ENCODE measurements at regions not wholly inside any gene's neighbourhood (a gene's known extent, or its start where the extent isn't known, plus 50 kb on each side); places are given as distances from the start of the nearest gene placed in this dataset.

DNA sequence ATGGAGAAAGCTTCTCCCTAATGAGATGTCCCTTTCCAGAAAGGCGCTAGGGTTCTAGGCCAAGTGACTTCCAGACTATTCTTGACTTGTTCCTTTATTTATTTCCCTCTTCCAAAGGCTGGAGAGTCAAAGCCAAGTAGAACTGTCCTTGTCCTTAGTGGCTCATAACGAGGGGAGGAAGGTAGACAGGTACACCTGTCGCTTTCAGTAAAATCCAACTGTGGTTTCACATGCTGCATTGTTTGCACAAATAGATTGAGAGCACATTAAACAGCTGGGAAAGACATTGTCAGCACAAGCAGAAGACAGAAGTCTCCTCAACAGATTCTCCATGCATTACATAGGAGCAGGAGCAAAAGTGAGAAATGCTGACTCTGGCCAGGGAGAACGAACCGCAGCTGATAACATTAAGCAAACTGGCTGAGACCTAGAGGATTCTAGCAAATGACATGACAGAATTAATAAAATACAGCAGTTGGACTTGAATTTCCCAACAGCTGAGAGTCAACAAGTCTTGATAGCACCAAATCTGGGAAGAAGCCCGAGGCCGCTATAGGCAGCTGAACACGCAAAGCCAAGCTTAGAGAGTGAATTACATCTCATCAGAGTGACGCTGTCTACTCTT lies 227.7 kb downstream of the TLE3 start:
- Histone ChIP-seq H4K5ac (ENCODE audit: low read depth, low read length) (no peak overlapping the region), H3K23ac (ENCODE audit: low read depth, low read length) (no peak overlapping the region), H4K91ac (ENCODE audit: insufficient read depth, low read depth, low read length) (no peak overlapping the region), H3K79me1 (ENCODE audit: low read depth in 1 of 2, low read length in 2 of 2) (no peaks in the 10 kb centered on the region), H2BK5ac (ENCODE audit: low read depth, low read length, poor library complexity, severe bottlenecking) (no peak overlapping the region), H2BK20ac (ENCODE audit: low read depth, low read length) (no peak overlapping the region), H3K27me3 (ENCODE audit: control insufficient read depth, insufficient read depth, low read length) (peaks cover 25% of the 10 kb centered on the region), H3K36me3 (ENCODE audit: control insufficient read depth, insufficient read depth, low read length) (no peaks in the 10 kb centered on the region), H2BK120ac (ENCODE audit: low read depth, low read length) (no peak overlapping the region), H3K9me1 (ENCODE audit: insufficient read depth, low read length) (no peaks in the 10 kb centered on the region), H3K56ac (ENCODE audit: extremely low read depth, insufficient read depth, low read length) (no peak overlapping the region), H2AK9ac (replicated peaks; ENCODE audit: low read depth, low read length, poor library complexity) (no peak overlapping the region), H3K4me1 (ENCODE audit: control insufficient read depth, insufficient read depth, low read length) (no peaks in the 10 kb centered on the region), H4K20me1 (ENCODE audit: insufficient read depth, low read length) (no peaks in the 10 kb centered on the region), H3K4ac (ENCODE audit: low read depth, low read length) (no peak overlapping the region), H3K14ac (replicated peaks; ENCODE audit: low read depth, low read length) (no peak overlapping the region), H3K9me3 (ENCODE audit: control insufficient read depth, insufficient read depth, low read length) (peaks cover 21% of the 10 kb centered on the region), H4K8ac (ENCODE audit: low read depth in 2 of 2, low read length in 2 of 2) (no peak overlapping the region), H3K27ac (ENCODE audit: insufficient read depth, low read length) (no peak overlapping the region), H2BK15ac (ENCODE audit: low read depth, low read length) (no peak overlapping the region), H3K4me2 (ENCODE audit: low read depth, low read length) (no peak overlapping the region), H3K18ac (ENCODE audit: low read depth, low read length) (no peak overlapping the region), H3K4me3 (ENCODE audit: insufficient read depth, low read depth, low read length) (no peak overlapping the region), H2AK5ac (ENCODE audit: low read depth, low read length) (no peak overlapping the region), H2AFZ (replicated peaks; ENCODE audit: low read length, poor library complexity) (no peak overlapping the region), H3K9ac (ENCODE audit: low read depth, low read length) (no peak overlapping the region)
- BruUV-seq (replicated peaks): no TSS peak
- dilution Hi-C loops (cut with HindIII; ENCODE audit: low sequenced_read_pairs, unreplicated experiment) (no loop called here), intact Hi-C loops (cut with micrococcal nuclease) (no loop called here), in situ Hi-C loops (cut with MboI; ENCODE audit: low sequenced_read_pairs) (no loop called here)
- TF ChIP-seq POLR2A (IDR thresholded peaks at IDR 0.05; ENCODE audit: low read depth, low read length): no peak
- TF ChIP-seq RCOR1 (IDR thresholded peaks at IDR 0.05; ENCODE audit: insufficient replicate concordance, low read length): no peak
- no peak for TF ChIP-seq MXI1 (IDR thresholded peaks at IDR 0.05; ENCODE audit: borderline replicate concordance, low read depth, low read length)
- no peak for TF ChIP-seq CEBPB (IDR thresholded peaks at IDR 0.05; ENCODE audit: low read depth, low read length)
- no peak for TF ChIP-seq RFX5 (IDR thresholded peaks at IDR 0.05; ENCODE audit: low read depth, low read length)
- TF ChIP-seq CTCF (conservative IDR thresholded peaks at IDR 0.05; ENCODE audit: low read depth, low read length): no peak
- no peak for TF ChIP-seq RAD21 (IDR thresholded peaks at IDR 0.05; ENCODE audit: low read length)
- TF ChIP-seq, protein P1, sequence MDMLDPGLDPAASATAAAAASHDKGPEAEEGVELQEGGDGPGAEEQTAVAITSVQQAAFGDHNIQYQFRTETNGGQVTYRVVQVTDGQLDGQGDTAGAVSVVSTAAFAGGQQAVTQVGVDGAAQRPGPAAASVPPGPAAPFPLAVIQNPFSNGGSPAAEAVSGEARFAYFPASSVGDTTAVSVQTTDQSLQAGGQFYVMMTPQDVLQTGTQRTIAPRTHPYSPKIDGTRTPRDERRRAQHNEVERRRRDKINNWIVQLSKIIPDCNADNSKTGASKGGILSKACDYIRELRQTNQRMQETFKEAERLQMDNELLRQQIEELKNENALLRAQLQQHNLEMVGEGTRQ (IDR thresholded peaks at IDR 0.05; ENCODE audit: low read depth, low read length): no peak
- no peak for TF ChIP-seq MAFK (IDR thresholded peaks at IDR 0.05; ENCODE audit: low read depth, low read length)
- TF ChIP-seq NFE2L2 (IDR thresholded peaks at IDR 0.05; ENCODE audit: low read depth, low read length): no peak
- TF ChIP-seq FOS (IDR thresholded peaks at IDR 0.05; ENCODE audit: low read depth, low read length): no peak
- no peak for TF ChIP-seq SMC3 (IDR thresholded peaks at IDR 0.05; ENCODE audit: low read depth, low read length)
- no peak for DNase-seq
- ChIA-PET CTCF (no interaction called here), POLR2A (ENCODE audit: unreplicated experiment) (no interaction called here)
- ATAC-seq (ENCODE audit: low read depth): no peak
- 80% methylated on average over 1 of the region's 9 CpGs; no CpG with 5 or more reads in 1 of the 2 experiments for WGBS, 2 experiments (ENCODE audit: extremely low coverage in 2 of 2, insufficient read length in 1 of 2)
